ENCODE measurements at regions not wholly inside any gene's neighbourhood (a gene's known extent, or its start where the extent isn't known, plus 50 kb on each side); places are given as distances from the start of the nearest gene placed in this dataset.

DNA sequence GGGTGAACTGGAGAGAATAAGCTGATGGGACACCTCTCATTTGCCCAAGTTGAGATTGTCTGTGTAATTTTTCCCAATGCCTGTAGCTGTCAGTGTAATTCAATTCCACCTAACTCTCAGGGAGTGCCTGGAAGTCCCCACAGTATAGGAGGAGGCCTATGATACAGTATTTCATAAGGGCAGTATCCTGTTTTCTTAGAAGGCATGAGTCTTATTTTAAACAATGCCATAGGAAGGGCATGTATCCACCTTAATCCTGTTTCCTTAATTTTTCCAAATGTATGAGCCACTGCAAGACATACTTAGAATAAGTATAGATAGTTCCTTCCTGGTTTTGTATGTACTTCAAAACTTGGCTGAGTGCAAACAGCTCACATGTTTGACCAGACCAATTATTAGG lies 226.6 kb upstream of the USP9Y start:
- TF ChIP-seq, protein P1, sequence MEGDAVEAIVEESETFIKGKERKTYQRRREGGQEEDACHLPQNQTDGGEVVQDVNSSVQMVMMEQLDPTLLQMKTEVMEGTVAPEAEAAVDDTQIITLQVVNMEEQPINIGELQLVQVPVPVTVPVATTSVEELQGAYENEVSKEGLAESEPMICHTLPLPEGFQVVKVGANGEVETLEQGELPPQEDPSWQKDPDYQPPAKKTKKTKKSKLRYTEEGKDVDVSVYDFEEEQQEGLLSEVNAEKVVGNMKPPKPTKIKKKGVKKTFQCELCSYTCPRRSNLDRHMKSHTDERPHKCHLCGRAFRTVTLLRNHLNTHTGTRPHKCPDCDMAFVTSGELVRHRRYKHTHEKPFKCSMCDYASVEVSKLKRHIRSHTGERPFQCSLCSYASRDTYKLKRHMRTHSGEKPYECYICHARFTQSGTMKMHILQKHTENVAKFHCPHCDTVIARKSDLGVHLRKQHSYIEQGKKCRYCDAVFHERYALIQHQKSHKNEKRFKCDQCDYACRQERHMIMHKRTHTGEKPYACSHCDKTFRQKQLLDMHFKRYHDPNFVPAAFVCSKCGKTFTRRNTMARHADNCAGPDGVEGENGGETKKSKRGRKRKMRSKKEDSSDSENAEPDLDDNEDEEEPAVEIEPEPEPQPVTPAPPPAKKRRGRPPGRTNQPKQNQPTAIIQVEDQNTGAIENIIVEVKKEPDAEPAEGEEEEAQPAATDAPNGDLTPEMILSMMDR (IDR thresholded peaks at IDR 0.05) = no peak
- TF ChIP-seq POLR2A (IDR thresholded peaks at IDR 0.05) (no peak), EP300 (IDR thresholded peaks at IDR 0.05) (no peak)
